SU-DHL-6 (cell line): ENCODE measurements at regions not wholly inside any gene's neighbourhood (a gene's known extent, or its start where the extent isn't known, plus 50 kb on each side); places are given as distances from the start of the nearest gene placed in this dataset.

Source experiments
- CTCF ChIP-seq: fragments of 200-600 bp; sonication (generic); IDR thresholded peaks from one replicate; pipeline ENCODE4 v1.5.1; 2017; ENCODE audit warnings: antibody characterized with exemption, mild to moderate bottlenecking, low read length, moderate library complexity; ENCODE audit not compliant: insufficient read depth, poor library complexity, severe bottlenecking
- EZH2phosphoT487 ChIP-seq: fragments of 200-600 bp; sonication (generic), shearing (Covaris generic); conservative IDR thresholded peaks from 2 replicates; pipeline ENCODE4 v1.6.1; 2018; ENCODE audit warnings: mild to moderate bottlenecking, antibody characterized with exemption, low read length, moderate library complexity, mixed read lengths

- TF ChIP-seq CTCF: no peak
- no peak for TF ChIP-seq EZH2phosphoT487
Observed at GRCh38 chr9:97128919-97129318, 90.0 kb upstream of the CTSV start.
